Keratinocyte (primary cell): ENCODE measurements at regions not wholly inside any gene's neighbourhood (a gene's known extent, or its start where the extent isn't known, plus 50 kb on each side); places are given as distances from the start of the nearest gene placed in this dataset.

ENCODE experiments used
- DNase-seq: peaks from one replicate; pipeline ENCODE4 v3.0.0-alpha.2; 2011; ENCODE audit warnings: low read depth, missing footprints, low spot score
- FAIRE-seq: peaks from 2 replicates; lab custom pipeline; 2011; peaks lifted over from hg19 to GRCh38; lab: Jason Lieb, UNC
- H2AFZ ChIP-seq: 2 replicates; pipeline ENCODE4 v1.6.0; 2012; ENCODE audit warnings: low read length, control low read depth, inconsistent platforms; ENCODE audit not compliant: control insufficient read depth
- H3K27ac ChIP-seq: 2 replicates; pipeline ENCODE4 v1.5.1; 2011; ENCODE audit warnings: low read length; ENCODE audit not compliant: control insufficient read depth, insufficient read depth
- H3K27me3 ChIP-seq: 3 replicates; pipeline ENCODE4 v1.6.0; 2011; ENCODE audit warnings: low read length; ENCODE audit not compliant: control insufficient read depth, insufficient read depth; ENCODE audit errors: extremely low read depth
- H3K36me3 ChIP-seq, 2 experiments: 2 replicates in 1 of 2; 3 replicates in 1 of 2; pipeline ENCODE4 v1.5.1; 2011; ENCODE audit warnings: low read length in 2 of 2, mild to moderate bottlenecking in 1 of 2; ENCODE audit not compliant: control insufficient read depth in 2 of 2, insufficient read depth in 2 of 2; ENCODE audit errors: extremely low read depth in 1 of 2
- H3K4me1 ChIP-seq: 3 replicates; pipeline ENCODE4 v1.5.1; 2011; ENCODE audit warnings: low read length; ENCODE audit not compliant: control insufficient read depth, insufficient read depth; ENCODE audit errors: extremely low read depth
- H3K4me2 ChIP-seq: 3 replicates; pipeline ENCODE4 v1.6.0; 2011; ENCODE audit warnings: low read depth, low read length; ENCODE audit not compliant: control insufficient read depth, insufficient read depth; ENCODE audit errors: extremely low read depth
- H3K4me3 ChIP-seq, 3 experiments: fragments of 200-600 bp in 1 of 3; sonication (generic) in 1 of 3; 2 replicates in 2 of 3; 3 replicates in 1 of 3; pipeline ENCODE4 v1.5.1; 2011 to 2016; ENCODE audit warnings: low read length in 3 of 3, mild to moderate bottlenecking in 3 of 3, control low read depth in 2 of 3, inconsistent platforms in 1 of 3, low read depth in 1 of 3, mixed read lengths in 1 of 3, mixed run types in 1 of 3, moderate library complexity in 1 of 3; ENCODE audit not compliant: control insufficient read depth in 2 of 3, insufficient read depth in 2 of 3; ENCODE audit errors: extremely low read depth in 1 of 3
- H3K79me2 ChIP-seq: 2 replicates; pipeline ENCODE4 v1.6.0; 2012; ENCODE audit warnings: low read length; ENCODE audit not compliant: control insufficient read depth, insufficient read depth
- H3K9ac ChIP-seq: 3 replicates; pipeline ENCODE4 v1.6.0; 2011; ENCODE audit warnings: low read length; ENCODE audit not compliant: control insufficient read depth, insufficient read depth; ENCODE audit errors: extremely low read depth
- H3K9me1 ChIP-seq: 3 replicates; pipeline ENCODE4 v1.6.0; 2011; ENCODE audit warnings: low read length; ENCODE audit not compliant: control insufficient read depth, insufficient read depth; ENCODE audit errors: extremely low read depth
- H3K9me3 ChIP-seq: 2 replicates; pipeline ENCODE4 v1.5.1; 2012; ENCODE audit warnings: low read depth, low read length; ENCODE audit not compliant: control insufficient read depth
- H4K20me1 ChIP-seq: 3 replicates; pipeline ENCODE4 v1.6.0; 2011; ENCODE audit warnings: low read length; ENCODE audit not compliant: control insufficient read depth, insufficient read depth; ENCODE audit errors: extremely low read depth
- EZH2 ChIP-seq: IDR thresholded peaks from one replicate; pipeline ENCODE4 v1.6.1; 2012; ENCODE audit warnings: inconsistent platforms, mild to moderate bottlenecking, low read length, moderate library complexity
- dilution Hi-C: fragments of 300-500 bp; cut with MboI; formaldehyde crosslinking; loops from one replicate; pipeline ENCODE4 v1.7.0; 2020; ENCODE audit warnings: low sequenced_read_pairs; ENCODE audit not compliant: extremely low pct_ligation_motif_present
- TF ChIP-seq, protein P1 (sequence below), 3 experiments: IDR thresholded peaks in 1 of 3; conservative IDR thresholded peaks in 1 of 3; optimal IDR thresholded peaks in 1 of 3; 2 replicates in 2 of 3; 3 replicates in 1 of 3; pipeline versions ENCODE3 to v1.5.1; 2011; ENCODE audit warnings: low read length in 3 of 3, mild to moderate bottlenecking in 3 of 3, moderate library complexity in 2 of 3, control low read depth in 1 of 3, inconsistent platforms in 1 of 3; ENCODE audit not compliant: insufficient read depth in 2 of 3; ENCODE audit errors: extremely low read depth in 1 of 3

DNA sequence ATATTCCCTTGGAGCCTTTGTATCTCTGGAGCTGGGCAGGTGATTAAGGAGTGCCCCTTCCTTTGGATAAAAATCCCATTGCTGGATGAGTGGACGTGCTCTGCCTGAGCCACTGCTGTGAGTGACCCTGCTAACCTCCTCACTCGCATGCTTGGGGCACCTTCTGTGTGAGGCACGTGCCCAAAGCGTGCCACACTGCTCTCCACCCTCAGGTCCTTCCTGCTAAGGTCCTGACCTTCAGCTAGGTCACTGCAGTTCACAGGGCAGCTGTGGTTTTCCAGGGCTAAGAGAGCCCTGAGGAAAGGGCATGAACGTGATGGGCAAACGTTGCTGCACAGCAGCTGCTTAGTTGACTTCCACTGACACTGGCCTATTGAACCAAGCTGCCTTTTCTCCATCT lies 204.4 kb upstream of the COBL start:
- Histone ChIP-seq H4K20me1 (no peaks in the 10 kb centered on the region), H3K4me3 (no peak overlapping the region), H3K79me2 (no peaks in the 10 kb centered on the region), H3K9ac (no peak overlapping the region), H3K9me3 (no peaks in the 10 kb centered on the region), H3K9me1 (no peaks in the 10 kb centered on the region), H2AFZ (no peak overlapping the region), H3K27me3 (no peaks in the 10 kb centered on the region), H3K4me1 (no peaks in the 10 kb centered on the region), H3K27ac (no peak overlapping the region), H3K4me2 (no peak overlapping the region), H3K36me3 (no peaks in the 10 kb centered on the region)
- DNase-seq (no peak), FAIRE-seq (no peak)
- no peak for TF ChIP-seq EZH2
- TF ChIP-seq, protein P1, sequence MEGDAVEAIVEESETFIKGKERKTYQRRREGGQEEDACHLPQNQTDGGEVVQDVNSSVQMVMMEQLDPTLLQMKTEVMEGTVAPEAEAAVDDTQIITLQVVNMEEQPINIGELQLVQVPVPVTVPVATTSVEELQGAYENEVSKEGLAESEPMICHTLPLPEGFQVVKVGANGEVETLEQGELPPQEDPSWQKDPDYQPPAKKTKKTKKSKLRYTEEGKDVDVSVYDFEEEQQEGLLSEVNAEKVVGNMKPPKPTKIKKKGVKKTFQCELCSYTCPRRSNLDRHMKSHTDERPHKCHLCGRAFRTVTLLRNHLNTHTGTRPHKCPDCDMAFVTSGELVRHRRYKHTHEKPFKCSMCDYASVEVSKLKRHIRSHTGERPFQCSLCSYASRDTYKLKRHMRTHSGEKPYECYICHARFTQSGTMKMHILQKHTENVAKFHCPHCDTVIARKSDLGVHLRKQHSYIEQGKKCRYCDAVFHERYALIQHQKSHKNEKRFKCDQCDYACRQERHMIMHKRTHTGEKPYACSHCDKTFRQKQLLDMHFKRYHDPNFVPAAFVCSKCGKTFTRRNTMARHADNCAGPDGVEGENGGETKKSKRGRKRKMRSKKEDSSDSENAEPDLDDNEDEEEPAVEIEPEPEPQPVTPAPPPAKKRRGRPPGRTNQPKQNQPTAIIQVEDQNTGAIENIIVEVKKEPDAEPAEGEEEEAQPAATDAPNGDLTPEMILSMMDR (optimal IDR thresholded peaks at IDR 0.05 in 1 of 3, IDR thresholded peaks at IDR 0.05 in 1 of 3, conservative IDR thresholded peaks at IDR 0.05 in 1 of 3; ENCODE audit: extremely low read depth in 1 of 3, insufficient read depth in 2 of 3, low read length in 3 of 3) = no peak
- dilution Hi-C loops = no loop called here

DNA sequence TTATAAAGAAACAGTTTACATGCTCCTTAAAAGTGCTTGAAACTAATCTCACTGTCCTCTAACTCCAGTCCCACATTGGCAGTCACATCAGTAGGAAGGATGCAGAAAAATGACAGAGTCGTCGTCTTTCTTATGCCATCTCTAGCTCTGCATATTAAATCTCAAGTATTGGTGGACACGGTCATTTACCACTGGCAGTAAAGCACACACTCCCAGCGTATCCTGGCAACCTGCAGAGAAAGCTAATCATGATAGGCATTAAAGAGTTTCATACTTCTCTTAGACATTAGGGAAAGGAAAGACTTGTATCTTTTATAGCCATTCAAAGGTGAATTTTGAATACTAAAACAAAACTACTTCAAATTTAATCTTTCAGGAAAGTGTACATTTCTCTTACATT lies 202.0 kb upstream of the COBL start:
- FAIRE-seq = no peak
- H3K9me1 ChIP-seq = no peaks in the 10 kb centered on the region
- dilution Hi-C loops = no loop called here
- H4K20me1 ChIP-seq = no peaks in the 10 kb centered on the region
- no peaks in the 10 kb centered on the region for H3K79me2 ChIP-seq
- H3K27ac ChIP-seq = no peak overlapping the region
- no peaks in the 10 kb centered on the region for H3K36me3 ChIP-seq
- no peak overlapping the region for H3K4me3 ChIP-seq
- DNase-seq = no peak
- H3K4me2 ChIP-seq = no peak overlapping the region
- peaks cover 2% of the 10 kb centered on the region for H3K9me3 ChIP-seq
- TF ChIP-seq EZH2 = no peak
- TF ChIP-seq, protein P1 (optimal IDR thresholded peaks at IDR 0.05 in 1 of 3, IDR thresholded peaks at IDR 0.05 in 1 of 3, conservative IDR thresholded peaks at IDR 0.05 in 1 of 3; ENCODE audit: extremely low read depth in 1 of 3, insufficient read depth in 2 of 3, low read length in 3 of 3) = no peak
- no peak overlapping the region for H3K9ac ChIP-seq
- no peaks in the 10 kb centered on the region for H3K27me3 ChIP-seq
- H3K4me1 ChIP-seq = no peaks in the 10 kb centered on the region
- no peak overlapping the region for H2AFZ ChIP-seq
